H1 (cell line): ENCODE measurements at regions not wholly inside any gene's neighbourhood (a gene's known extent, or its start where the extent isn't known, plus 50 kb on each side); places are given as distances from the start of the nearest gene placed in this dataset.

Experiments
- CTCF ChIA-PET: fragments of 300-600 bp; sonication (Branson Sonifier 250); formaldehyde crosslinking; loops from one replicate; lab custom pipeline; 2021; ENCODE audit not compliant: partially characterized antibody; lab: Charles Lee
- POLR2A ChIA-PET: fragments of 300-600 bp; sonication (Branson Sonifier 250); formaldehyde crosslinking; loops from one replicate; lab custom pipeline; 2021; ENCODE audit warnings: inconsistent platforms; ENCODE audit not compliant: partially characterized antibody; lab: Charles Lee
- DNase-seq, 2 experiments: peaks; one replicate each; pipeline versions ENCODE4 v3.0.0 to v3.0.0-alpha.2; 2010 to 2022; ENCODE audit warnings: low spot score in 2 of 2, low read depth in 1 of 2, mixed read lengths in 1 of 2
- FAIRE-seq: peaks from 2 replicates; lab custom pipeline; 2011; peaks lifted over from hg19 to GRCh38; lab: Jason Lieb, UNC
- H2AFZ ChIP-seq: 2 replicates; pipeline ENCODE4 v1.8.1; 2012; ENCODE audit warnings: low read length, inconsistent platforms
- H2AK5ac ChIP-seq: 2 replicates; pipeline ENCODE4 v1.6.1; 2013; ENCODE audit warnings: low read depth, low read length
- H2BK120ac ChIP-seq: replicated peaks from 2 replicates; pipeline ENCODE3; 2013; ENCODE audit warnings: low read depth, low read length, inconsistent platforms
- H2BK12ac ChIP-seq: 2 replicates; pipeline ENCODE4 v1.6.1; 2013; ENCODE audit warnings: low read depth, low read length
- H2BK15ac ChIP-seq: 2 replicates; pipeline ENCODE4 v1.6.1; 2013; ENCODE audit warnings: low read length
- H2BK20ac ChIP-seq: 2 replicates; pipeline ENCODE4 v1.6.1; 2013; ENCODE audit warnings: low read length
- H2BK5ac ChIP-seq: 2 replicates; pipeline ENCODE4 v1.6.1; 2013; ENCODE audit warnings: low read depth, low read length
- H3K14ac ChIP-seq: 2 replicates; pipeline ENCODE4 v1.6.1; 2013; ENCODE audit warnings: inconsistent platforms; ENCODE audit not compliant: insufficient read length
- H3K18ac ChIP-seq: 2 replicates; pipeline ENCODE4 v1.6.1; 2013; ENCODE audit warnings: low read length; ENCODE audit errors: extremely low read depth
- H3K23ac ChIP-seq: 2 replicates; pipeline ENCODE4 v1.6.1; 2013; ENCODE audit warnings: inconsistent platforms; ENCODE audit not compliant: insufficient read length
- H3K23me2 ChIP-seq: 2 replicates; pipeline ENCODE4 v1.6.1; 2013; ENCODE audit warnings: low read depth, low read length
- H3K27ac ChIP-seq: 2 replicates; pipeline ENCODE4 v1.6.1; 2011; ENCODE audit warnings: low read depth, low read length, inconsistent platforms
- H3K27me3 ChIP-seq, 4 experiments: replicated peaks in 1 of 4; 1 replicate in 1 of 4; 2 replicates in 3 of 4; pipeline versions ENCODE4 v1.6.1 to v1.8.1; 2011 to 2013; ENCODE audit warnings: low read length in 3 of 4, mild to moderate bottlenecking in 3 of 4, inconsistent platforms in 2 of 4, mixed read lengths in 2 of 4, moderate library complexity in 1 of 4; ENCODE audit not compliant: control insufficient read depth in 3 of 4, insufficient read depth in 3 of 4; ENCODE audit errors: extremely low read depth in 1 of 4
- H3K36me3 ChIP-seq, 4 experiments: 2 replicates each; pipeline versions ENCODE4 v1.6.1 to v1.8.1; 2011 to 2013; ENCODE audit warnings: mild to moderate bottlenecking in 4 of 4, low read length in 3 of 4, moderate library complexity in 2 of 4, control low read depth in 1 of 4, inconsistent platforms in 1 of 4; ENCODE audit not compliant: insufficient read depth in 4 of 4, control insufficient read depth in 2 of 4
- H3K4ac ChIP-seq: replicated peaks from 2 replicates; pipeline ENCODE3; 2013; ENCODE audit warnings: low read length, low read depth, mixed read lengths, inconsistent platforms; ENCODE audit not compliant: insufficient read length
- H3K4me1 ChIP-seq, 4 experiments: replicated peaks in 1 of 4; 1 replicate in 1 of 4; 2 replicates in 3 of 4; pipeline versions ENCODE4 v1.6.1 to v1.8.1; 2011 to 2013; ENCODE audit warnings: low read length in 3 of 4, inconsistent platforms in 2 of 4, mixed read lengths in 1 of 4; ENCODE audit not compliant: insufficient read depth in 4 of 4, control insufficient read depth in 3 of 4
- H3K4me2 ChIP-seq, 2 experiments: 2 replicates each; pipeline versions ENCODE4 v1.6.1 to v1.8.1; 2011 to 2013; ENCODE audit warnings: low read depth in 2 of 2, low read length in 2 of 2, control low read depth in 1 of 2, inconsistent platforms in 1 of 2, mild to moderate bottlenecking in 1 of 2; ENCODE audit not compliant: insufficient read depth in 1 of 2
- H3K4me3 ChIP-seq, 4 experiments: fragments of 200-600, 300-600 bp in 1 of 4; sonication (generic), shearing (Covaris generic), sonication (Bioruptor Twin) in 1 of 4; 2 replicates each; pipeline versions ENCODE4 v1.5.1 to v1.8.1; 2011 to 2016; ENCODE audit warnings: low read length in 4 of 4, low read depth in 3 of 4, control low read depth in 2 of 4, inconsistent platforms in 2 of 4, mild to moderate bottlenecking in 2 of 4, mixed read lengths in 1 of 4, moderate library complexity in 1 of 4; ENCODE audit not compliant: insufficient read depth in 2 of 4; ENCODE audit errors: extremely low read depth in 1 of 4
- H3K56ac ChIP-seq: replicated peaks from 2 replicates; pipeline ENCODE3; 2013; ENCODE audit warnings: low read depth, mild to moderate bottlenecking, mixed read lengths, low read length, inconsistent platforms; ENCODE audit not compliant: insufficient read length
- H3K79me1 ChIP-seq: 2 replicates; pipeline ENCODE4 v1.6.1; 2013; ENCODE audit warnings: low read depth, low read length, control low read depth
- H3K79me2 ChIP-seq, 2 experiments: 2 replicates each; pipeline versions ENCODE4 v1.6.1 to v1.8.1; 2012 to 2013; ENCODE audit warnings: low read length in 2 of 2, mild to moderate bottlenecking in 2 of 2, inconsistent platforms in 1 of 2; ENCODE audit not compliant: insufficient read depth in 2 of 2, control insufficient read depth in 1 of 2
- H3K9ac ChIP-seq, 4 experiments: replicated peaks in 1 of 4; 1 replicate in 1 of 4; 2 replicates in 3 of 4; pipeline versions ENCODE4 v1.6.1 to v1.8.1; 2011 to 2013; ENCODE audit warnings: low read depth in 3 of 4, low read length in 3 of 4, control low read depth in 2 of 4, mild to moderate bottlenecking in 2 of 4, moderate library complexity in 2 of 4, inconsistent platforms in 1 of 4; ENCODE audit errors: extremely low read depth in 1 of 4
- H3K9me3 ChIP-seq, 2 experiments: 2 replicates each; pipeline versions ENCODE4 v1.6.1 to v1.8.1; 2012 to 2013; ENCODE audit warnings: mild to moderate bottlenecking in 2 of 2, moderate library complexity in 2 of 2, control low read depth in 1 of 2, inconsistent platforms in 1 of 2, low read depth in 1 of 2, low read length in 1 of 2, mixed read lengths in 1 of 2; ENCODE audit not compliant: insufficient read depth in 2 of 2
- H4K20me1 ChIP-seq, 2 experiments: replicated peaks in 1 of 2; 2 replicates each; pipeline versions ENCODE3 to v1.8.1; 2011 to 2013; ENCODE audit warnings: inconsistent platforms in 2 of 2, low read length in 2 of 2, mild to moderate bottlenecking in 1 of 2; ENCODE audit not compliant: insufficient read depth in 2 of 2, control insufficient read depth in 1 of 2
- H4K5ac ChIP-seq: 2 replicates; pipeline ENCODE4 v1.6.1; 2013; ENCODE audit warnings: low read length, low read depth, mixed read lengths, inconsistent platforms; ENCODE audit not compliant: insufficient read length
- H4K8ac ChIP-seq: 2 replicates; pipeline ENCODE4 v1.8.0; 2013; ENCODE audit warnings: mild to moderate bottlenecking, moderate library complexity, low read length, inconsistent platforms; ENCODE audit not compliant: insufficient read depth; ENCODE audit errors: extremely low read depth
- H4K91ac ChIP-seq: replicated peaks from 2 replicates; pipeline ENCODE3; 2013; ENCODE audit warnings: low read length, mixed read lengths, inconsistent platforms; ENCODE audit not compliant: insufficient read length
- POLR2AphosphoS5 ChIP-seq: IDR thresholded peaks from 2 replicates; pipeline ENCODE4 v1.6.1; 2011; ENCODE audit warnings: low read depth, low read length
- WGBS, 2 experiments: shearing (Covaris generic) in 1 of 2; methylation state at CpG; one replicate each; pipeline versions ENCODE4 v1.1.6 to v1.1.7; 2013 to 2015; ENCODE audit warnings: low lambda C conversion rate in 2 of 2, mixed read lengths in 2 of 2, inconsistent platforms in 1 of 2, low coverage in 1 of 2, missing lambda C conversion rate in 1 of 2; ENCODE audit not compliant: insufficient replicate concordance in 2 of 2, insufficient coverage in 1 of 2, insufficient read length in 1 of 2; ENCODE audit errors: extremely low coverage in 1 of 2, missing lambda C conversion rate in 1 of 2; 5-methylcytosine and 5-hydroxymethylcytosine counted together
- TF ChIP-seq, protein P1 (sequence below): IDR thresholded peaks from 2 replicates; pipeline ENCODE4 v1.6.1; 2011; ENCODE audit warnings: low read length, improper control_type of control experiment

DNA sequence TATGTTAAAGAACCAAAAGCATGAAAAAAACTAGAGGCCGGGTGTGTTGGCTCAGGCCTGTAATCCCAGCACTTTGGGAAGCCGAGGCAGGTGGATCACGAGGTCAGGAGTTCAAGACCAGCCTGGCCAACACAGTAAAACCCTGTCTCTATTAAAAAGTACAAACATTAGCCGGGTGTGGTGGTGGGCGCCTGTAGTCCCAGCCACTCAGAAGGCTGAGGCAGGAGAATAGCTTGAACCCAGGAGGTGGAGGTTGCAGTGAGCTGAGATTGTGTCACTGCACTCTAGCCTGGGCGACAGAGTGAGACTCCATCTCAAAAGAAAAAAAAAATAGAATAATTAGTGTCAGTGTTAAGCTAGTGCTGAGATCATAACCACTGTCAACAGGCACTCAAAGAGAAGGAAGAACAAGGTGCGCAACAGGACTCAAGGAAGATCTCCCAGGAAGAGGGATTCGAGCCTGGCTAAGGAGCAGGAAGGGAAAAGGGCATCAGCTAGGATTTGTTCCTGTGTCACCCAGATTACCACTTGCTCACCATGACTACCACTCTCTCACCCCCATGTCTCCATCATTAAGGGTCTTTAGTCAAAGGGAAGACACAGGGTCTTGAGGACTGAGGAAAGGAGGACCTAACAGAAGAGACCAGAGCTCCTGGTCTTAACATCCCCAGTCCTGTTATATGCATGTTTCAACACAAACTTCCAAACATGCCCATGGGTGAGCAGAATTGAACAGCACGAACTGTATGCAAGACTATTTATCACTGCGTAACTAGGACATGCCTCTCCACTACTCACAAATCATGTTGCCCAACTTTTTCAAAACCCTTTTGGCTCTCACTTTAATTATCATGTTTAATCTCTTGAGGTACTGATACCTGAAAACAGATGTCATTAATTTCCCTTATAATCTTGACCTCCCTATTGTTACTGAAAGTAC lies 88.3 kb upstream of the PLEKHM1 start:
- Histone ChIP-seq H2AFZ (no peak overlapping the region), H3K4ac (no peak overlapping the region), H3K9ac (no peak overlapping the region), H3K36me3 (peaks cover 0 to 8% (median 0%) of the 10 kb centered on the region in 4 experiments; a peak in 4 of 8 replicates), H3K18ac (no peak overlapping the region), H3K27me3 (no peaks in the 10 kb centered on the region), H4K8ac (no peak overlapping the region), H2BK12ac (no peak overlapping the region), H3K23me2 (peaks cover 4% of the 10 kb centered on the region), H3K14ac (no peak overlapping the region), H4K20me1 (peaks cover 18 to 36% of the 10 kb centered on the region in 2 experiments), H4K91ac (no peak overlapping the region), H3K79me2 (peaks cover 41 to 100% of the 10 kb centered on the region in 2 experiments), H3K4me2 (peak overlapping the region in 1 of 2 experiments; percentile 8; a peak in 1 of 4 replicates), H2BK15ac (no peak overlapping the region), H2BK120ac (no peak overlapping the region), H2BK20ac (no peak overlapping the region), H3K9me3 (no peaks in the 10 kb centered on the region), H3K27ac (no peak overlapping the region), H3K23ac (no peak overlapping the region), H4K5ac (no peak overlapping the region), H3K56ac (no peak overlapping the region), H2AK5ac (peak overlapping the region; percentile 19; the same call in 1 of the 2 replicates), H2BK5ac (0 out of 2 replicates have a peak overlapping the region, but pooled peaks have one; percentile 5), H3K4me1 (peaks cover 5 to 12% (median 8%) of the 10 kb centered on the region in 4 experiments; a peak in 5 of 7 replicates), H3K79me1 (peaks cover 31% of the 10 kb centered on the region), H3K4me3 (no peak overlapping the region)
- 92% methylated on average over 10 of the region's 10 CpGs; no CpG with 5 or more reads in 1 of the 2 experiments for WGBS, 2 experiments
- DNase-seq (no peak), FAIRE-seq (no peak)
- TF ChIP-seq, protein P1, sequence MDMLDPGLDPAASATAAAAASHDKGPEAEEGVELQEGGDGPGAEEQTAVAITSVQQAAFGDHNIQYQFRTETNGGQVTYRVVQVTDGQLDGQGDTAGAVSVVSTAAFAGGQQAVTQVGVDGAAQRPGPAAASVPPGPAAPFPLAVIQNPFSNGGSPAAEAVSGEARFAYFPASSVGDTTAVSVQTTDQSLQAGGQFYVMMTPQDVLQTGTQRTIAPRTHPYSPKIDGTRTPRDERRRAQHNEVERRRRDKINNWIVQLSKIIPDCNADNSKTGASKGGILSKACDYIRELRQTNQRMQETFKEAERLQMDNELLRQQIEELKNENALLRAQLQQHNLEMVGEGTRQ = no peak
- peak; percentile 39; the same call in 1 of the 2 replicates for TF ChIP-seq POLR2AphosphoS5
- ChIA-PET POLR2A (interaction anchor here (0.7 to 1.2 kb wide), 5 partner anchors 610 to 711 kb away, joined by 3 to 4 read pairs (median 4); no protein-coding TSS in a partner anchor), CTCF (interaction anchor here (0.7 to 0.9 kb wide), 2 partner anchors 503 to 656 kb away, joined by 3 read pairs; no protein-coding TSS in a partner anchor)
